HG02973 (cell line): ENCODE measurements at regions not wholly inside any gene's neighbourhood (a gene's known extent, or its start where the extent isn't known, plus 50 kb on each side); places are given as distances from the start of the nearest gene placed in this dataset.
"Not testable (repeated sequence)": the region's sequence is repeated elsewhere in the genome, so short reads cannot be mapped to it uniquely, and the experiment has no call there.

Experiments used
- ATAC-seq: cut with Tn5 transposase; IDR thresholded peaks from one replicate; pipeline ENCODE4 v1.9.1; 2021; ENCODE audit warnings: moderate library complexity; ENCODE audit not compliant: unreplicated experiment

DNA sequence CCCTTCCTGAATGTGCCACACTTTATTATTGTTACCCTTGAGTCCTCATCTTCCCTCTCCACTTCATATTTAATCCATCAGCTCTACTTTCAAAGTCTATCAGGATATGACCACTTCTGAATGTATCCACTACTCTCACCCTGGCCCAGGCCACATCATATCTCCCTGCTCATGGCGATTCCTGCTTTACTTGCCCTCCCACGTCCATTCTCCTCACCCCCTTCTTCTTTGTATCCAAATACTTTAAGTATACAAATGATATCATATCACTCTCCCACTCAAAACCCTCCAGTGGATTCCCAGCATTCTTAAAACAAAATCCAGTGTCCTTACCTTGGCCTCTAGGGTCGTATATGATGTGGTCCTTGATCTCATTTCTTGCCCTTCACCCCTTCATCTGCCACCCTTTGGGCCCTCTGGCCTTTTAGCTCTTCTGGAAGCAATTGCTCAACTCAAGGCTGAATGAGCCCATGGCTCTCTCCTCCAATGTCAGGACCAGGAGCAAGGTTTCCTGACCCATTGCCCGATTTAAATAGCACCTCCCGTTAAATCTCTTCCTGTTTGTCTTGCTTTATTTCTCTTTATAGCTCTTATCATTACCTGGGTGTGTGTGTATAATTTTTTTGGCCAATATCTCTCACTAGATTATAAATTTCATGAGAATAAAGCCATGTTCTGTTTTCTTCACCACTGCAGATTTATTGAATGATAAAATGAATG, 205.9 kb upstream of the ECI2 start:
- no peak for ATAC-seq

DNA sequence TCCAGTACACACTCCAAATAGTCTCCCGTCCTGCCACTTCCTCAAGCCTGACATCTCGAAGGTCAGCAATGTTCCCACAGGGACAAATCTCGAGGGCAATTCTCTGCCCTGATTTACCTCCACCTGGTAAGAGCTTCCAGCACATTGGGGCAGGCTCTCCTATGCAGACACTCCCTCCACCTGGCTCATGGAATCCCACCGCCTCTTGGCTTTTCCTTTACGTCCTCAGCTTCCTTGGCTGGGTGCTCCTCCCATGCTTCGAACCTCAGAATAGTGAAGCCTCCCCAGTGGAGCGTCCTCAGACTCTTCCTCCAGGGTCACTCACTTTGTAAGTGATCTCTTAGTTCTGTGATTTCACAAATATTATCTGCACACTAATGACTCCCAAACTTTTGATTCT, 205.2 kb upstream of the ECI2 start:
- no peak for ATAC-seq

DNA sequence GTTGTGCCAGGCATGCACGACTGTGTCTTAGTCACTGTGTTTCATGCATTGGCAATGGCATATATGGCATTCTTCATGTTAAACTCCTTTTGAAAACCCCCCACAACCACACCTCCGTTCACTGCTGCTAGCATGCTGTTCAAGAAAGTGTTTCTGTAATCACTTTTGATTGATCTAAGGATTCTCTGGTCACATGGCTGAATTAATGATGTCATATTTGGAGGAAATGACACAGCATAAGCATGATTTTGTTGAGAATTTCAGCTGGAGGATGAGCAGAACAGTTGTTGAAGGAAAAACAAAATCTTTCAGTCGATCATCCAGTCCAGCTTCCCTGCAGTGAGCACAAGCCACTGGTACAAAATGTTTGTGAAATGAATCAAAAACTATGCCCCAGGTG, 203.5 kb upstream of the ECI2 start:
- ATAC-seq, result no peak

DNA sequence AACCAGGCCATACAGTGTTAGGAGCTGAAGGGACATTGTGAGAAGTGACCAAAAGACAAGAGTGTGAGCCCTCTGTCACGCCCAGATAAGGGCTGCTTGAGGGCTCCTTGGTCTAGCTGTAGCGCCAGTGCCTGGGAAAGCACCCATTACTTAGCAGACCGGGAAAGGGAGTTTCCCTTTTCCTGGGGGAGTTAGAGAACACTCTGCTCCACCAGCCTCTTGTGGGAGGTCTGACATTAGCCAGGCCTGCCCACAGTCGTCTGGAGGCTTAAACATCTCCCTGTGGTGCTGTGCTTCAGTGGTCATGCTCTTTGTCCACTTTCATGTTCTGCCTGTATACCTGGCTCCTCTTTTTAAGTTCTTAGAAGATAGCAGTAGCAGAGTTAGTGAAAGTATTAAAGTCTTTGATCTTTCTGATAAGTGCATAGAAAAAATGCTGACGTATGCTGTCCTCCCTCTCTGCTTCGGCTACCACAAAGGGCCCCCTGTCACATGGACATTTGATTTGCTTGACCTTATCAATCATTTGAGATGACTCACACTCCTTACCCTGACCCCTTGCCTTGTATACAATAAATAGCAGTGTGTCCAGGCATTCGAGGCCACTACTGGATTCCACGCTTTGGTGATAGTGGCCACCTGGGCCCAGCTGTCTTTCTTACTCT, 201.5 kb upstream of the ECI2 start:
- no peak for ATAC-seq

DNA sequence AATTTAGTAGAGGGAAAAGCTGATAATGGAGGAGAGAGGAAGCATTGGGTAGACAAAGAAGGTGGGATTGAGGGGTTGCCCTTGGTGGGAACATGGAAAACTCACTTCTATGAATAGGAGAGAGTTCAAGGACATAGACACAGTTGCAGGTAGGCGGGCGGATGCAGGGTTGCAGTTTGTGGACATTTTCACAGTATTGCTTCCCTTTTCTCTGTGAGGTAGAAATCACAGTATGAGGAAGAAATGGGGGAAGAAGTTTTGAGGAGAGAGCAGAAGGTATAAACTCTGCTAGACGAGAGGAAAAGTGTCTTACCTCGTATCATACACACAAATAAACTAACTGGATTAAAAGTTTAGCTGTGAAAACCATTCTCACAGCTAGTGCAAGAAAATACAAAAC, 200.7 kb upstream of the ECI2 start:
- no peak for ATAC-seq

DNA sequence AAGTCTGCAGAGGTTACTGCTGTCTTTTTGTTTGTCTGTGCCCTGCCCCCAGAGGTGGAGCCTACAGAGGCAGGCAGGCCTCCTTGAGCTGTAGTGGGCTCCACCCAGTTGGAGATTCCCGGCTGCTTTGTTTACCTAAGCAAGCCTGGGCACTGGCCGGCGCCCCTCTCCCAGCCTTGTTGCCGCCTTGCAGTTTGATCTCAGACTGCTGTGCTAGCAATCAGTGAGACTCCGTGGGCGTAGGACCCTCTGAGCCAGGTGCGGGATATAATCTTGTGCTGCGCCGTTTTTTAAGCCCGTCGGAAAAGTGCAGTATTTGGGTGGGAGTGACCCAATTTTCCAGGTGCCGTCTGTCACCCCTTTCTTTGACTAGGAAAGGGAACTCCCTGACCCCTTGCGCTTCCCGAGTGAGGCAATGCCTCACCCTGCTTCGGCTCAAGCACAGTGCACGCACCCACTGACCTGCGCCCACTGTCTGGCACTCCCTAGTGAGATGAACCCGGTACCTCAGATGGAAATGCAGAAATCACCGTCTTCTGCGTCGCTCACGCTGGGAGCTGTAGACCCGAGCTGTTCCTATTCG, 198.9 kb upstream of the ECI2 start:
- not testable (repeated sequence) for ATAC-seq

DNA sequence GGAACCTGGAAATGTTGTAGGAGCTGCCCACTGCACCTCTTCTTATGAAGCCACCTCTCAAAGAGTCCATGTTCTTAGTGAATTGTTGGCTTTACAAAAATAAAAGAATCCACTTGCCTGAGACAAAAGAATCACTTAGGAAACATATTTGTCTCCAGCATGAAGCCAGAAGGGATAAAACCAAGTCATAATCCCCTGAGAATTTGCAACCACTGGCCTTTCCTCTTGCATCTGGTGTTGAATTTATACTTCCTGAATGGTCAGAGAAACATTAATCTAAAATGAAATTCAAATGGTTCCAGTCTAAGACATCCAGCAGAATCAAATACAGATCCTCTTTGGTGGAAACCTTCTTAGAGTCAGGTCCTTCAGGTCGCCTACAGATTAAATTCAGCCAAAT, 192.5 kb upstream of the ECI2 start:
- no peak for ATAC-seq

DNA sequence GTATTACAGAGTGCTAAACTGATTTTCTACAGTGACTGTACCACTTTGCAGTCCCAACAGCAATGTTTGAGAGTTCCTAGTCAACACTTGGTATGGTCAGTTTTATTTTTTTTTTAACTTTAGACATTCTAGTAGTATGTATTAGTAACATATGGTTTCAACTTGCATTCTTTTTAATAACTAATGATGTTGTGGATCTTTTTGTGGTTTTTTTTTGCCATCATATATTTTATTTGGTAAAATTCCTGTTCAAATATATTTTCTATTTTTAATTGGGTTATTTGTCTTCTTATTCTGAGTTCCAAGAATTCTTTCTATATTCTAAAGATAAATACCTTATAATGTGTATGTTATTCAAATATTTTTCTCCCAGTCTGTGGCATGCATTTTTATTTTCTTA, 189.4 kb upstream of the ECI2 start:
- no peak for ATAC-seq

DNA sequence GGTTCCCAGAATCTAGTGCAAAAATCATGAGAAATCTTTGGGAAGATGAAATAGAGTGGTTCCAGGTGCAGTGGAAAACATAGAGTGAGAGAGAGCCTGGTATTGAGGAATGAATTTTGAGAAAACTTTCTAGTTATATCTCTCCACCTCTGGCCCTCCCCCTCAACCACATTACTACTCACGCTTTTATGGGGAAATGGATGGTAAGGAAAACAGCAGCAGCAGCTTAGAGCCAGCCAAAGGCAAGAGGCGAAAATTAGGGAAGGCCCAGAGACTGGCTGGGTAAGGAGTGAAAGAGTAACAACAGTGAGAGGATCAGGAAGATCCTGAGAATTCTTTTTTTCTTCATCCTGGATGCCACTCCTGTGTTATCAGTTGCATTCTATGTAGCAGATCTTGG, 187.9 kb upstream of the ECI2 start:
- ATAC-seq, result no peak

DNA sequence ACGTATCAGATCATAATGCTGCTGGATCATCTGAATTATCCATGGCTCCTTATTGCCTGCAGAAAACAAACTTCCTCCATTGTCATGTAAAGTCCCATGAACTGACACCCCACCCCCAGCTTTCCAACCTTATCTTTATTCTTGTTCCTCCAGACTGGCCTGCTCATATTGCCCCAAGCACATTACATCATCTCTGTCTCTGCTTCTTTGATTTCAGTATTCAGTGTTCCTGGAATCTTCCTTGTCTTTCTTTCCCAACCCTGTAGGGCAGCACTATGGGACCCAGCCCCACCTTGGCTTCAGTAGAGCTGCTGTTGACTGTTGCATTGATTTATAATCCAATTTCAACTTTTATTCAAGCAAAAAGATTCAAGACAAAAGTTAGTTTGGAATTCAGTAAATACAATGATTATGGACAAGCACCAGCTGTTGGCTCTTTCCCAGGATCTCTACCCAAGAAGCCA, 187.5 kb upstream of the ECI2 start:
- ATAC-seq, result no peak

DNA sequence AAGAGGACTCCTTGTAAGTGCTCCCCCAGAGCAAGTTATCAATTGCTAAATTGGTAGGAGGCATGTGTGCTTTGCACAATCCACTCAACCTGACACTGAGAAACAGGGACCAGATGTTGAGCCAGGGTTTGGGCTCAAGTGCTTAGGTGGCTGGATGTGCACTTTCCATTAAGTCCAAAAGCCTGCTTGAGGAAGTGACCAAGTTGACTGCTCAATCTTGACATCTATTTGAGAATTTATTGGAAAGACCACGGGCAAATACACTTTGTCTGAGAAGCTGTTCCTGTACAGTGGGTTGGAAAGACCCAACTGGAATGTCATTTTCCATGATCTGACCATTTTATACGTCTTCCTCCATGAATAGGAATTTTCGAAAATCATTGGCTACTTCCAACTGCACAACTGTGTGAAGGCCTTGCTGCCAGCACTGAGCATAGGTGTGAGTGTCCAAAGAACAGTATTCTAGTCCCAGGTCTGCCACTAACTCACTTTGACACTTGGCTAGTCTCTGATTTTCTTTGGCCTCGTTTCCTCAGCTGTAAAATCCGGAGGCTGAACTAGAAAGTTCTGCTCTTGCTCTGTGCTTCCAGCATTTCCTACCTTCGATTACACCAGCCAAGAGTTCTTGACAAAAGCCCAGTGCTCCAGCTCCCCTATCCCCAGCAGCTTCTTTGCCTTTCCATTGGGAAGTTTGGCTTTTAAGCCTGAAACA, 186.9 kb upstream of the ECI2 start:
- ATAC-seq, result no peak

DNA sequence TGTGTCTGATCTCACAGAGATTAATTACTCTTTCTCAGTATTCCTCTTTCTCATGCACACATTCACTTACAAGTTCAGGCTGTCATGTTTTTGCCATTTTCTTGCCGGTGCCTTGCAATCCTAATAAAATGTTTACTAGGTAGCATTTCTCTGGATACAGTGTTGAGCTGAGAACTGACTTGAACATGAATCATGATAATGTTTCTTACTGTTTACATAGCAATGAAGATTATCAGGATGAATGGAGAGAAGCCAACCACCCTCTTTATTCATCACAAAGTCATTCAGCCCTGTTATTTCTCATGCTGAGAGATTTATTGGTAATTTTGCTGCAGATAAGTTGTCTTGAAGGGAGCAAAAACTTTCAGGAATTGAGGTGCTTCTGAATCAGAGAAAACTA, 185.5 kb upstream of the ECI2 start:
- no peak for ATAC-seq

DNA sequence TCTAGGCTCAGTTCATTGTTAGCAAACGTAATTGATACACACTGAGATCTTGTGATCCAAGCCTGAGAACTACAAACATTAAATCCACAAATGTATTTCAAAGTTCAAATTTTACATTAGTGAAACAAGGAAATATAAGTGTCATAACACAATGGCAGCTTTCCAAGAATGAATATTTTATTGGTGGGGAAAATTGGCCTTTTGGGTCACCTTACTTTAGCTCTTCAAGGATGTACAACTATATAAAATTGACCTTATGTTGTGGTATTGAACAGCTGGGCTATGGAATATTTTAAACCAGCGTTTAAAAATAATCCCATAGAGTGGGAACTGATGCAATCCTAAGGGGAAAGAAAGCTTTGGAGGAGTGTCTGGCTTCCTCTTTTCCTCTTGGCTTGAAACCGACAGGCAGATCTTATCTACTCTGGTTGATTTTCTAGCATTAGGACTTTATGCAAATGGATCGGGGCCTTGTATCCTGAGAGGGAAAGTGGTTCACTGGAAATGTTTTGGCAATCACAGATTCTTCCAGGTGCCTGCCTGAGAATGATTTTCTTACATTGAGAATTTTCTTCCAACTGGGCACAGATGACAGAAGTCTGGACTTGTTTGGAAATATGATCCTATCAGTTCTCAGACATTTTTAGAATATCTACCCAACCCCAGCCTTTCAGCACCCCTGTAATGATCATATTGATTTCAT, 184.8 kb upstream of the ECI2 start:
- ATAC-seq, result no peak

DNA sequence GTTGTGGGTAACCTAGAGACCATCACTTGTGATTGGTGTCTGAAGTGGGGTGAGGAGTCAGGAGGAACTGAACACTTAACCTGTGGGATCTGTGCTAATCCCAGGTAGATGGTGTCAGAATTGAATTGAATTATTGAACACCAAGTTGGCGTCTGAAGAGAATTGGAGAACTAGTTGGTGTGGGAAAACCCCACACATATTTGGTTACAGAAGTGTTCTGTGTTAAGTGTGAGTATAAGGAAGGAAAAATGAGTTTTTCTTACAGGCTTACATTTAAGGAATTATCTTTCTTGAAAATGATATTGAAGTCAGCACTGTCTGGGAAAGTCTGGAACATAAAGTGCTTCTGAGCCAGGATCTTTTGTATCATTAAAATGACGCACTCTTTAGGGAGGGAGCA, 182.9 kb upstream of the ECI2 start:
- no peak for ATAC-seq

DNA sequence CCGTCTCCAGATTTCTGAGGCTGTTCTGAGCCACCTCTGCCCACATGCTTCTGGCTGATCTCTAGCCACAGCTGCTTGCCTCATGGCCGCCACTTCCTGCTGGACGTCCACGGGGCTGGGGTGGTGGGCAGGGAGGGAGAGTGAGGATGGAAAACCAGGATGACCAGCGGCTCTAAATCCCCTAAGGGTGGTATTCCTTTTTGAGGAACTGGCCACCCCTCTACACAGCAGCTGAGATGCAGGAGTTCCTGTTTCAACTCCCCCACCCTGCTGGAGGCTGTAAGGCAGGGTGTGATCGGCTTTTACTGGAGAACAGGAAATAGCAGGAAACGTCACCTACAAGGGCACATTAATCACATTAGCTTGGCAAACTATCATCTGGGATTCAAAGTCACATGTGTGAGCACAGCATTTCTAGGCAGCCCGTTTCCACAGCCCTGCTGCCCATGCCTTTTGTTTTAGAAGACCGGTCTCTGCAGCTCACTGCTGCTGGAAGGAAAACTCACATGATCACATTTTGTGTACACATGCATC, 181.6 kb upstream of the ECI2 start:
- ATAC-seq, result no peak

DNA sequence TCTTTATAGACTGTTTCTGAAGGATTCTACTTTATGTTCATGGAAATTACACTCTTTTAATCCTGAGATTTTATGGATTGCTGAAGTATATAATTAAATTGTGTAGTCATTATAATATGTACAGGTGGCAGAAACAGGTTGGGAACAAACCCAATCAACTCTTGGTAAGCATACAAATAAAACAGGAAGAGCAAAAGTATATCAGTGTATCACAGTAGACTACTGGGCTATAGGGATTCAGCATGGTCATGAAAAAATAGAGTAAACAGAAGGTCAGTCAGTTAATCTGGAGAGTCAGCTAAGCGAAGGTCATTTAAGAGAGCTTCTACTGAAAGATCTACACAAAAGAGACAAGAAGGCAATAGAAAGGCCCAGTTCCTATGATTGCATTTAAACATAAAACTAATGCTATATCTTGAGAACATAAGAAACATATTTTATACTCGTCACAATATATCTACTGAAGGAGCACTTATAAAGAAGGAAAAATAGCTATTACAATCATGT, 178.9 kb upstream of the ECI2 start:
- no peak for ATAC-seq

DNA sequence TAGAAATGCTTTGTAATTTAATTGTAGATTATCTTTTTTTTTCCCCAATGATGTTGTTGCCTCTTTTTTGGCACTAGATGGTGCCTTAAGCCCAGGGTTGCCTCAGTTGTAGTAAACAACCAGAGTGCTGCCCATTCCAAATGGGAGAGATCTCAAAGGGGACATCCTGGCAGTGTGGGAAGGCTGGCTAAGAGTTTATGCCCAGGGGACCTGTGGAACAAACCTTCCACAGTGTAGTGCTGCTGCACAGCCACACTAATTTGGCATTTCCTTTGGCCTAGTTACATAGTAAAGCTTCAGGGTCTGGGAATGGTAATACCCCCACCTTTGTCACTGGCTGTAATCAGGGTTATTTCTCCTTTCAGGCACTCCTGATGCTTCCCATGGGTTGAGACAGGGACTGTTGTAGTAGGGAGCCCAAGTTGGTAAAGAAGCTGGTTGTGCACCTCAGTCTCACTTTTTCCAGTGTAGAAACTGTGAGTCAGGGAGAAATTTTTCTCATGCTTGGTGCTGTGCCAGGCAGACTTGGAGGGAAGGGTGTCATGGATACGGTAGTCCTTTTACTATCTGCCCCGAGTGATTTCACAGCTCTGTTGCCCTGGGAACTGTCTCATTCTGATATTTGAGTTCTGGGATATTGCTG, 177.8 kb upstream of the ECI2 start:
- ATAC-seq, result no peak

DNA sequence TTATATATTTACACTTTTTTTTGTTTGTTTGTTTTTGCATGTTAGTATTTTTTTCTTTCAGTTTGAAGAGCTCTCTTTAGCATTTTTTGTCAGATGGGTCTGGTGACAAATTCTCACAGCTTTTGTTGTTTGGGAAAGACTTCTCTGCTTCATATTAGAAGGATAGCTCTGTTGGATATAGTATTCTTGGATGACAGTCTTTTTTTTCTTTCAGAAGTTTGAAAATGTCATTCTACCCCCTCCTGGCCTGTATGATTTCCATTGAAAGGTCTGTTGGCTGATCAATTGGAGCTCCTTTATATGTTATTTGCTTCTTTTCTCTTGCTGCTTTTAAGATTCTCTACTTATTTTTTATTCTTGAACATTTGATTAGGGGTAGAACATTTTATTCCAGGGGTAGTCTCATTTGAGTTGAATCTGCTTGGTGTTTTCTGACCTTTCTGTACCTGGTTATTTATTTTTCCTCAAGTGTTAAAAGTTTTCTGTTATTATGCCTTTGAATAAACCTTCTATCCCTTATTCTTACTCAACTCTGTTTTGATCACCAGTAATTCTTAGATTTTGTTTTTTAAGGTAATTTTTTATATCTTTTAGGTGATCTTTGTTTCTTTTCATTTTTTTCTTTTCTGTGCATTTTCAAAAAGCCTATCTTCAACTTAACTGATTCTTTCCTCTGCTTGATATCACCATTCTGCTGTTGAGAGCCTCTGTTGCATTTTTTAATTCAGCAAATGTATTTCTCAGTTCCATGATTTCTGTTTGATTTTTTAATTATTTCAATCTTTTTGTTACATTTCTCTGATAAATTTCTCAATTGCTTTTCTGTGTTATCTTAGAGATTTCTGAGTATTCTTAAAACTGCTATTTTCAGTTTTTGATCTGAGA, 176.8 kb upstream of the ECI2 start:
- ATAC-seq, result no peak

DNA sequence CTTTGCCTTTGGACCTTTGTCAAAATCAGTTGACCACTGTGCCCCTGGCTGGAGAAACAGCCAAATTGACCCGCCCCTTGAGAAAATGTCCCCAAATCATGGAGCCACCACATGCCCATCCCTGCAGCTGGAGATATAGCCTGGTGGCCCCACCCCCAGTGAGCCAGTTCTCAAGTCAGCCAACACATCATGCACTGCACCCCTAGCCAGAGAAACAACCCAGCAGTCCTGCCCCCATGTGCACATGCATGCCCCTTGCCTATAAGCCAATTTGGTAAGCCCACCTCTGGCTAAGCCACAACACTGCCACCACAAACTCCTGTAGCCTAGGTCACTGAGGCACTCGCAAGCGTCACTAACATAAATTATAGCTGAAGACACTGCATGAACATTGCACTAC, 174.2 kb upstream of the ECI2 start:
- no peak for ATAC-seq
